B cell (primary cell): ENCODE measurements at regions not wholly inside any gene's neighbourhood (a gene's known extent, or its start where the extent isn't known, plus 50 kb on each side); places are given as distances from the start of the nearest gene placed in this dataset.

Experiments
- EZH2 ChIP-seq: IDR thresholded peaks from 2 replicates; pipeline ENCODE4 v1.6.1; 2012; ENCODE audit warnings: borderline replicate concordance, low read depth, mild to moderate bottlenecking, moderate library complexity, low read length; ENCODE audit not compliant: insufficient read depth, poor library complexity, severe bottlenecking
- TF ChIP-seq, protein P1 (sequence below): fragments of 200-600 bp; IDR thresholded peaks from one replicate; pipeline ENCODE4 v1.8.0; 2022; ENCODE audit warnings: antibody characterized with exemption, mild to moderate bottlenecking

- TF ChIP-seq, protein P1, sequence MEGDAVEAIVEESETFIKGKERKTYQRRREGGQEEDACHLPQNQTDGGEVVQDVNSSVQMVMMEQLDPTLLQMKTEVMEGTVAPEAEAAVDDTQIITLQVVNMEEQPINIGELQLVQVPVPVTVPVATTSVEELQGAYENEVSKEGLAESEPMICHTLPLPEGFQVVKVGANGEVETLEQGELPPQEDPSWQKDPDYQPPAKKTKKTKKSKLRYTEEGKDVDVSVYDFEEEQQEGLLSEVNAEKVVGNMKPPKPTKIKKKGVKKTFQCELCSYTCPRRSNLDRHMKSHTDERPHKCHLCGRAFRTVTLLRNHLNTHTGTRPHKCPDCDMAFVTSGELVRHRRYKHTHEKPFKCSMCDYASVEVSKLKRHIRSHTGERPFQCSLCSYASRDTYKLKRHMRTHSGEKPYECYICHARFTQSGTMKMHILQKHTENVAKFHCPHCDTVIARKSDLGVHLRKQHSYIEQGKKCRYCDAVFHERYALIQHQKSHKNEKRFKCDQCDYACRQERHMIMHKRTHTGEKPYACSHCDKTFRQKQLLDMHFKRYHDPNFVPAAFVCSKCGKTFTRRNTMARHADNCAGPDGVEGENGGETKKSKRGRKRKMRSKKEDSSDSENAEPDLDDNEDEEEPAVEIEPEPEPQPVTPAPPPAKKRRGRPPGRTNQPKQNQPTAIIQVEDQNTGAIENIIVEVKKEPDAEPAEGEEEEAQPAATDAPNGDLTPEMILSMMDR: no peak
- TF ChIP-seq EZH2: no peak
Observed at GRCh38 chr15:70202756-70203155, 105.0 kb upstream of the TLE3 start.
